ENCODE measurements at regions not wholly inside any gene's neighbourhood (a gene's known extent, or its start where the extent isn't known, plus 50 kb on each side); places are given as distances from the start of the nearest gene placed in this dataset.
"Not testable (repeated sequence)": the region's sequence is repeated elsewhere in the genome, so short reads cannot be mapped to it uniquely, and the experiment has no call there.

DNA sequence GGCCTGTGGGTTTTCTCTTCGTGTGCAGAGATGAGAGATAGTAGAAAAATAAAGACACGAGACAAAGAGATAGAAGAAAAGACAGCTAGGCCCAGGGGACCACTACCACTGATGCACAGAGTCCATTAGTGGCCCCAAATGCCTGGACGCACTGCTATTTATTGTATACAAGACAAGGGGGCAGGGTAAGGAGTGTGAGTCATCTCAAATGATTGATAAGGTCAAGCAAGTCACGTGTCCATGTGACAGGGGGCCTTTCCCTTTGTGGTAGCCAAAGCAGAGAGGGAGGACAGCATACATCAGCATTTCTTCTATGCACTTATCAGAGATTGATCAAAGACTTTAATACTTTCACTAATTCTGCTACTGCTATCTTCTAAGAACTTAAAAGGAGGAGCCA, 53.0 kb upstream of the PRSS16 start:
- TF ChIP-seq, protein P1, sequence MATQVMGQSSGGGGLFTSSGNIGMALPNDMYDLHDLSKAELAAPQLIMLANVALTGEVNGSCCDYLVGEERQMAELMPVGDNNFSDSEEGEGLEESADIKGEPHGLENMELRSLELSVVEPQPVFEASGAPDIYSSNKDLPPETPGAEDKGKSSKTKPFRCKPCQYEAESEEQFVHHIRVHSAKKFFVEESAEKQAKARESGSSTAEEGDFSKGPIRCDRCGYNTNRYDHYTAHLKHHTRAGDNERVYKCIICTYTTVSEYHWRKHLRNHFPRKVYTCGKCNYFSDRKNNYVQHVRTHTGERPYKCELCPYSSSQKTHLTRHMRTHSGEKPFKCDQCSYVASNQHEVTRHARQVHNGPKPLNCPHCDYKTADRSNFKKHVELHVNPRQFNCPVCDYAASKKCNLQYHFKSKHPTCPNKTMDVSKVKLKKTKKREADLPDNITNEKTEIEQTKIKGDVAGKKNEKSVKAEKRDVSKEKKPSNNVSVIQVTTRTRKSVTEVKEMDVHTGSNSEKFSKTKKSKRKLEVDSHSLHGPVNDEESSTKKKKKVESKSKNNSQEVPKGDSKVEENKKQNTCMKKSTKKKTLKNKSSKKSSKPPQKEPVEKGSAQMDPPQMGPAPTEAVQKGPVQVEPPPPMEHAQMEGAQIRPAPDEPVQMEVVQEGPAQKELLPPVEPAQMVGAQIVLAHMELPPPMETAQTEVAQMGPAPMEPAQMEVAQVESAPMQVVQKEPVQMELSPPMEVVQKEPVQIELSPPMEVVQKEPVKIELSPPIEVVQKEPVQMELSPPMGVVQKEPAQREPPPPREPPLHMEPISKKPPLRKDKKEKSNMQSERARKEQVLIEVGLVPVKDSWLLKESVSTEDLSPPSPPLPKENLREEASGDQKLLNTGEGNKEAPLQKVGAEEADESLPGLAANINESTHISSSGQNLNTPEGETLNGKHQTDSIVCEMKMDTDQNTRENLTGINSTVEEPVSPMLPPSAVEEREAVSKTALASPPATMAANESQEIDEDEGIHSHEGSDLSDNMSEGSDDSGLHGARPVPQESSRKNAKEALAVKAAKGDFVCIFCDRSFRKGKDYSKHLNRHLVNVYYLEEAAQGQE (IDR thresholded peaks at IDR 0.05; ENCODE audit: insufficient read depth in 1 of 2, low read depth in 2 of 2, low read length in 1 of 2), result not testable (repeated sequence)
- TF ChIP-seq, protein P2, sequence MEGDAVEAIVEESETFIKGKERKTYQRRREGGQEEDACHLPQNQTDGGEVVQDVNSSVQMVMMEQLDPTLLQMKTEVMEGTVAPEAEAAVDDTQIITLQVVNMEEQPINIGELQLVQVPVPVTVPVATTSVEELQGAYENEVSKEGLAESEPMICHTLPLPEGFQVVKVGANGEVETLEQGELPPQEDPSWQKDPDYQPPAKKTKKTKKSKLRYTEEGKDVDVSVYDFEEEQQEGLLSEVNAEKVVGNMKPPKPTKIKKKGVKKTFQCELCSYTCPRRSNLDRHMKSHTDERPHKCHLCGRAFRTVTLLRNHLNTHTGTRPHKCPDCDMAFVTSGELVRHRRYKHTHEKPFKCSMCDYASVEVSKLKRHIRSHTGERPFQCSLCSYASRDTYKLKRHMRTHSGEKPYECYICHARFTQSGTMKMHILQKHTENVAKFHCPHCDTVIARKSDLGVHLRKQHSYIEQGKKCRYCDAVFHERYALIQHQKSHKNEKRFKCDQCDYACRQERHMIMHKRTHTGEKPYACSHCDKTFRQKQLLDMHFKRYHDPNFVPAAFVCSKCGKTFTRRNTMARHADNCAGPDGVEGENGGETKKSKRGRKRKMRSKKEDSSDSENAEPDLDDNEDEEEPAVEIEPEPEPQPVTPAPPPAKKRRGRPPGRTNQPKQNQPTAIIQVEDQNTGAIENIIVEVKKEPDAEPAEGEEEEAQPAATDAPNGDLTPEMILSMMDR (IDR thresholded peaks at IDR 0.05), result not testable (repeated sequence)
- not testable (repeated sequence) for TF ChIP-seq POLR2AphosphoS5 (IDR thresholded peaks at IDR 0.05; ENCODE audit: low read depth, low read length); SIN3A (IDR thresholded peaks at IDR 0.05; ENCODE audit: borderline replicate concordance, insufficient read depth, low read depth, low read length); TCF7L2 (IDR thresholded peaks at IDR 0.05; ENCODE audit: low read depth, low read length)

Measured in Panc1 (cell line).